ENCODE measurements at regions not wholly inside any gene's neighbourhood (a gene's known extent, or its start where the extent isn't known, plus 50 kb on each side); places are given as distances from the start of the nearest gene placed in this dataset.
"Not testable (repeated sequence)": the region's sequence is repeated elsewhere in the genome, so short reads cannot be mapped to it uniquely, and the experiment has no call there.

GRCh38 chr4:8717470-8717869 is 124.9 kb downstream of the CPZ start:
- not testable (repeated sequence) for TF ChIP-seq CTCF, POLR2AphosphoS5, POLR2A, EP300 (IDR thresholded peaks at IDR 0.05)

Data from upper lobe of left lung (tissue), 4 donors.